Natural killer cell (primary cell): ENCODE measurements at regions not wholly inside any gene's neighbourhood (a gene's known extent, or its start where the extent isn't known, plus 50 kb on each side); places are given as distances from the start of the nearest gene placed in this dataset.

Experiments
- ATAC-seq, 3 donors: fragments of 150-1000 bp in 2 of 3; fragments of 200-7000 bp in 1 of 3; cut with Tn5 transposase; 1 replicate in 1 of 3; 2 replicates in 2 of 3; pipeline ENCODE4 v1.10.0; 2021; ENCODE audit warnings: mild to moderate bottlenecking in 2 of 3, moderate library complexity in 2 of 3
- DNase-seq, 2 donors: peaks; one replicate each; pipeline versions ENCODE4 v3.0.0 to v3.0.0-alpha.2; 2013 to 2021; ENCODE audit warnings: mixed read lengths in 1 of 2
- H3K27ac ChIP-seq: one replicate; pipeline ENCODE4 v1.5.1; 2013; ENCODE audit warnings: mild to moderate bottlenecking, low read length
- H3K27me3 ChIP-seq: one replicate; pipeline ENCODE4 v1.6.1; 2013; ENCODE audit warnings: low read length; ENCODE audit not compliant: control insufficient read depth, insufficient read depth
- H3K36me3 ChIP-seq: one replicate; pipeline ENCODE4 v1.6.1; 2013; ENCODE audit warnings: low read length; ENCODE audit not compliant: control insufficient read depth, insufficient read depth
- H3K4me1 ChIP-seq: one replicate; pipeline ENCODE4 v1.6.1; 2013; ENCODE audit warnings: low read length; ENCODE audit not compliant: control insufficient read depth, insufficient read depth
- H3K4me3 ChIP-seq: one replicate; pipeline ENCODE4 v1.5.1; 2013; ENCODE audit warnings: low read length
- H3K9me3 ChIP-seq: one replicate; pipeline ENCODE4 v1.6.1; 2013; ENCODE audit warnings: low read length; ENCODE audit not compliant: control insufficient read depth, insufficient read depth
- H3K27ac Mint-ChIP-seq, 2 donors: one replicate each; pipeline ENCODE4 v1.8.0; 2022; ENCODE audit warnings: mild to moderate bottlenecking in 2 of 2, mixed read lengths in 2 of 2, moderate library complexity in 1 of 2
- H3K27me3 Mint-ChIP-seq, 2 donors: one replicate each; pipeline ENCODE4 v1.8.0; 2022; ENCODE audit warnings: low read depth in 2 of 2, mixed read lengths in 2 of 2
- H3K36me3 Mint-ChIP-seq: one replicate; pipeline ENCODE4 v1.8.0; 2022; ENCODE audit warnings: mixed read lengths
- H3K4me1 Mint-ChIP-seq, 2 donors: one replicate each; pipeline ENCODE4 v1.8.0; 2022; ENCODE audit warnings: mixed read lengths in 2 of 2
- H3K4me3 Mint-ChIP-seq: one replicate; pipeline ENCODE4 v1.8.0; 2022; ENCODE audit warnings: mild to moderate bottlenecking, moderate library complexity, mixed read lengths
- H3K9me3 Mint-ChIP-seq, 2 donors: one replicate each; pipeline ENCODE4 v1.8.0; 2022; ENCODE audit warnings: mixed read lengths in 2 of 2
- WGBS: methylation state at CpG from one replicate; pipeline ENCODE4 v1.1.7; 2013; ENCODE audit warnings: missing lambda C conversion rate; ENCODE audit not compliant: insufficient coverage; 5-methylcytosine and 5-hydroxymethylcytosine counted together
- intact Hi-C: fragments of 100-400 bp; cut with micrococcal nuclease; formaldehyde crosslinking; loops from one replicate; pipeline ENCODE4 v1.14.2; 2022
- TF ChIP-seq, protein P1 (sequence below): fragments of 200-600 bp; IDR thresholded peaks from one replicate; pipeline ENCODE4 v1.8.0; 2022; ENCODE audit warnings: antibody characterized with exemption

DNA sequence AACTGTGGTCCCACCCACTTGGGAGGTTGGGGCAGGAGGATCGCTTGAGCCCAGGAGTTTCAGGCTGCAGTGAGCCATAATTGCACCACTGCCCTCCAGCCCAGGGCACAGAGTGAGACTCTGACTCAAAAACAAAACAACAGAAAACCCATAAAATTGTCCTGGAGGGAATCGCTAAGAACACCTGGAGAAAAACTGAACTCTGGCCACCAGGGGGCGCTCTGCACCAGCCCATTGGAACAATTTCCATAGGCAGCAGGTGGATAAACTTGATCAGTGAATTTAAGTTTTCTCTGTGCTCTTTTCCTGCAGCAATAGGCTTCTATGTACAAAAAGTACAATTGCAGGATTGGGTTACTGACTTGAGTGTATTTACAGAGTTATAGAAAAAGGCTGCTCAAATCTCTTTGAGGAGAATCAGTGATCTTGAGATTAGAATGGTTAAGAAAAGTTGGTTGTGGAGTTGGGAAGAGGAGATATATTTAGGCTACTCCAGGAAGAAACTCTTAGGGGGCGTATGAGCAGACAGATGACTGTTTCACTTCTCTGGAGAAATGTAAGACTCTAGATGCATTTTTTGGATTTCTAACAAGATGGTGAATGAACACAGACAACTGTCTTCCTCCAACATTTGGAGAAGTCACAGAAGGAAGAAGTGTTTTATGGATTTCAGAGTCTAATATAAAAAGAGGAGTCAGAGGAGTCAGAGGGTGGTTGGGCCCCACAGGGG, 274.9 kb upstream of the GALNT17 start:
- no peak overlapping the region for H3K4me3 ChIP-seq
- Mint-ChIP-seq H3K4me3 (no peak overlapping the region), H3K4me1 (no peaks in the 10 kb centered on the region), H3K27ac (no peak overlapping the region), H3K27me3 (peaks cover 0 to 4% of the 10 kb centered on the region in 2 donors), H3K36me3 (no peaks in the 10 kb centered on the region), H3K9me3 (no peaks in the 10 kb centered on the region)
- no peaks in the 10 kb centered on the region for H3K9me3 ChIP-seq
- no peak overlapping the region for H3K27ac ChIP-seq
- WGBS = 19% methylated on average over 4 of the region's 4 CpGs
- DNase-seq = peak; percentile 44 to 62
- no peaks in the 10 kb centered on the region for H3K27me3 ChIP-seq
- TF ChIP-seq, protein P1, sequence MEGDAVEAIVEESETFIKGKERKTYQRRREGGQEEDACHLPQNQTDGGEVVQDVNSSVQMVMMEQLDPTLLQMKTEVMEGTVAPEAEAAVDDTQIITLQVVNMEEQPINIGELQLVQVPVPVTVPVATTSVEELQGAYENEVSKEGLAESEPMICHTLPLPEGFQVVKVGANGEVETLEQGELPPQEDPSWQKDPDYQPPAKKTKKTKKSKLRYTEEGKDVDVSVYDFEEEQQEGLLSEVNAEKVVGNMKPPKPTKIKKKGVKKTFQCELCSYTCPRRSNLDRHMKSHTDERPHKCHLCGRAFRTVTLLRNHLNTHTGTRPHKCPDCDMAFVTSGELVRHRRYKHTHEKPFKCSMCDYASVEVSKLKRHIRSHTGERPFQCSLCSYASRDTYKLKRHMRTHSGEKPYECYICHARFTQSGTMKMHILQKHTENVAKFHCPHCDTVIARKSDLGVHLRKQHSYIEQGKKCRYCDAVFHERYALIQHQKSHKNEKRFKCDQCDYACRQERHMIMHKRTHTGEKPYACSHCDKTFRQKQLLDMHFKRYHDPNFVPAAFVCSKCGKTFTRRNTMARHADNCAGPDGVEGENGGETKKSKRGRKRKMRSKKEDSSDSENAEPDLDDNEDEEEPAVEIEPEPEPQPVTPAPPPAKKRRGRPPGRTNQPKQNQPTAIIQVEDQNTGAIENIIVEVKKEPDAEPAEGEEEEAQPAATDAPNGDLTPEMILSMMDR = peak; percentile 85
- H3K4me1 ChIP-seq = no peaks in the 10 kb centered on the region
- no peak for ATAC-seq
- H3K36me3 ChIP-seq = no peaks in the 10 kb centered on the region
- intact Hi-C loops = loop anchor here (10.0 kb wide), 1 partner anchor 878 kb away; no protein-coding TSS in a partner anchor

DNA sequence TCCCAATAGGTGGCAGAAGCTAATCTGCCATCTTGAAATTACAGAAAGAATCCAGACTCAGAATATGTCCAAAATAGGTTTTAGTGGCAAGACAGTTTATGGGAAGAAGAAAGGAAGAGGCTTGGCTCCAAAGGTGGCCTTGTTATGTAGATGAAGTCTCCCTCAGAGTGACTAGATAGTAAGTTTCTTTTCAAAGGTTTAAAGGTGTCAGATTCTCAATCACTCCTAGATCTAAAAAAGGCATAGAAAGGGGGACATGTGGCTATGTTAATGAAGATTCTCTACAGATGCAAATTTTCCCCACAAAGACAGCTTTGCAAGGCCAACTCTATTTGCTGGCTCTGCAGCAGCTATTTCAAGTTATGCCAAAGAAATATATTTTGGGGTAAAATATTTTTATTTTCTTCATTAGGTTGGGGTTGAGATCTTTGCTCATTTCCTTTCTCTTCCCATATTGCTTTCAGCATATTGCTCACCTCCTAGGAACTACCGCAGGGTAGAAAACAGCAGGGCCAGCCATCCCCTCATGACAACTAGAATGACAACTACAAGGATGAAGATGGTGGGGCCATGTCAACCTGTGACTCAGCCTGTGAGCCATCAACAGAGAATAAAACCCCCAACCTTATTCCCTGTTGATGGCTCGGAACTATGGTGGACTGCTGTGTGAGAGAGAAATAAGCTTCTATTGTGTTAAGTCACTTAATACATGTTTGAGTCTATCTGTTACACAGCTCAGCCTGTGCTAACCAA, 274.0 kb upstream of the GALNT17 start:
- H3K4me3 ChIP-seq = no peak overlapping the region
- Mint-ChIP-seq H3K27me3 (peaks cover 0 to 4% of the 10 kb centered on the region in 2 donors), H3K27ac (no peak overlapping the region), H3K4me1 (no peaks in the 10 kb centered on the region), H3K9me3 (no peaks in the 10 kb centered on the region), H3K36me3 (no peaks in the 10 kb centered on the region), H3K4me3 (no peak overlapping the region)
- H3K4me1 ChIP-seq = no peaks in the 10 kb centered on the region
- no peak overlapping the region for H3K27ac ChIP-seq
- no peaks in the 10 kb centered on the region for H3K9me3 ChIP-seq
- no peaks in the 10 kb centered on the region for H3K27me3 ChIP-seq
- ATAC-seq (no peak), DNase-seq (no peak)
- 100% methylated on average over 1 of the region's 2 CpGs for WGBS
- no peaks in the 10 kb centered on the region for H3K36me3 ChIP-seq
- intact Hi-C loops = loop anchor here (10.0 kb wide), 1 partner anchor 877 kb away; no protein-coding TSS in a partner anchor
- TF ChIP-seq, protein P1 = no peak

DNA sequence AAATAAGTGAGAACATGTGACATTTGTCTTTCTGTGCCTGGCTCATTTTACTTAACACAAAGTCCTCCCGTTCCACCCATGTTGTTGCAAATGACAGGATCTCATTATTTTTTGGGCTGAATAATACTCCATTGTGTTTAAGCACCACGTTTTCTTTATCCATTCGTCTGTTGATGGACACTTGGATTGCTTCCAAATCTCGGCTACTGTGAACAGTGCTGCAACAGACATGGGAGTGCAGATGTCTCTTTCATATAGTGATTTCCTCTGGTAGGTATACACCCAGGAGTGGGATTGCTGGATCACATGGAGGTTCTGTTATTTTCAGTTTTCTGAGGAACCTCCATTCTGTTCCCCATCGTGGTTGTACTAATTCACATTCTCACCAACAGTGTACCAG, 264.4 kb upstream of the GALNT17 start:
- Mint-ChIP-seq H3K4me1 (no peaks in the 10 kb centered on the region), H3K36me3 (no peaks in the 10 kb centered on the region), H3K27me3 (no peaks in the 10 kb centered on the region), H3K4me3 (no peak overlapping the region), H3K27ac (no peak overlapping the region), H3K9me3 (peaks cover 3 to 4% of the 10 kb centered on the region in 2 donors)
- no peak overlapping the region for H3K4me3 ChIP-seq
- ATAC-seq (no peak), DNase-seq (no peak)
- H3K36me3 ChIP-seq = no peaks in the 10 kb centered on the region
- no peak overlapping the region for H3K27ac ChIP-seq
- H3K9me3 ChIP-seq = no peaks in the 10 kb centered on the region
- H3K27me3 ChIP-seq = no peaks in the 10 kb centered on the region
- intact Hi-C loops = no loop called here
- TF ChIP-seq, protein P1 = no peak
- no peaks in the 10 kb centered on the region for H3K4me1 ChIP-seq
- 60% methylated on average over 5 of the region's 5 CpGs for WGBS
